HT1080 (cell line): ENCODE measurements at regions not wholly inside any gene's neighbourhood (a gene's known extent, or its start where the extent isn't known, plus 50 kb on each side); places are given as distances from the start of the nearest gene placed in this dataset. TPM values are rescaled to one million over a fixed set of nuclear protein-coding genes. Genes with fewer than 3 reads are reported as not detected.

Experiments
- DNase-seq: peaks from one replicate; pipeline ENCODE4 v3.0.0-alpha.2; 2015; ENCODE audit warnings: low read depth
- small RNA-seq: library from RNA; depleted of rRNA; stranded (forward); fragments of <200 nt; gene quantifications from one replicate; pipeline ENCODE3, GENCODE V24; 2014

GRCh38 chr20:62580052-62580451 is 62.3 kb upstream of the SLCO4A1 start:
- DNase-seq, result no peak

GRCh38 chr20:62580733-62581132 is 61.6 kb upstream of the SLCO4A1 start:
- DNase-seq, result no peak

GRCh38 chr20:62581308-62581707 is 61.0 kb upstream of the SLCO4A1 start:
- DNase-seq, result no peak

GRCh38 chr20:62581806-62582205 is 60.5 kb upstream of the SLCO4A1 start:
- no peak for DNase-seq

GRCh38 chr20:62583424-62583920 is 58.8 kb upstream of the SLCO4A1 start:
- DNase-seq, result peak; percentile 37

GRCh38 chr20:62584671-62585460 is 57.4 kb upstream of the SLCO4A1 start:
- no peak for DNase-seq

- DNase-seq, result no peak
Observed at GRCh38 chr20:62585461-62585970, 56.8 kb upstream of the SLCO4A1 start.

GRCh38 chr20:62586799-62587198 is 55.5 kb upstream of the SLCO4A1 start:
- no peak for DNase-seq

GRCh38 chr20:62587757-62588402 is 54.4 kb upstream of the SLCO4A1 start:
- DNase-seq, result peak; percentile 55

- DNase-seq, result peak; percentile 29
Observed at GRCh38 chr20:62588458-62589149, 53.7 kb upstream of the SLCO4A1 start.

GRCh38 chr20:62589150-62589498 is 53.2 kb upstream of the SLCO4A1 start:
- no peak for DNase-seq

- DNase-seq, result no peak
Observed at GRCh38 chr20:62589720-62590119, 52.6 kb upstream of the SLCO4A1 start.

- DNase-seq, result peak; percentile 92
Observed at GRCh38 chr20:62590309-62591121, 51.8 kb upstream of the SLCO4A1 start.

GRCh38 chr20:62591122-62591468 is 51.2 kb upstream of the SLCO4A1 start:
- DNase-seq, result no peak

- DNase-seq, result no peak
Observed at GRCh38 chr20:62591591-62591990, 50.7 kb upstream of the SLCO4A1 start.

Small RNAs in the stretch of these regions (small RNA-seq; reads per million reads assigned to genes)
- gene MIR1-1, result not detected
